ENCODE measurements at regions not wholly inside any gene's neighbourhood (a gene's known extent, or its start where the extent isn't known, plus 50 kb on each side); places are given as distances from the start of the nearest gene placed in this dataset.

DNA sequence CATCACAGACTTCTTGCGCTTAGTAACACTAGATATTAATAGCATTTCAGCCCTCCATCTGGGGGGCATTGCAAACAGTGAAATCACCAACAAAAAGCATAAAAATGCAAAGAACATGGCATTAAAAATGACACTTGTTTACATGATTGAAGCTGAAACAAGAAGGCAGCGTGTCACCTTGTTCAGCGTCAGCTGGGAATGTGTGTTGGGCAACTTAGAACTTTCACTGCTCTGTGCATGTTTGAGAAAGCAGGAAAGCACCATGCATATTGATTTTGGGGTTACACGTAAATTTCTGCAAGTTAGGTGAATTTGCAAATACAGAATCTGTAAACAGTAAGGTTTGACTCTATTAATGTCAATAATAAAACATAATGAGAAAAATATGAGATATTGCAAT is 162.9 kb downstream of the SOX4 start:
- no peak for TF ChIP-seq POLR2A (IDR thresholded peaks at IDR 0.05)
- TF ChIP-seq, protein P1, sequence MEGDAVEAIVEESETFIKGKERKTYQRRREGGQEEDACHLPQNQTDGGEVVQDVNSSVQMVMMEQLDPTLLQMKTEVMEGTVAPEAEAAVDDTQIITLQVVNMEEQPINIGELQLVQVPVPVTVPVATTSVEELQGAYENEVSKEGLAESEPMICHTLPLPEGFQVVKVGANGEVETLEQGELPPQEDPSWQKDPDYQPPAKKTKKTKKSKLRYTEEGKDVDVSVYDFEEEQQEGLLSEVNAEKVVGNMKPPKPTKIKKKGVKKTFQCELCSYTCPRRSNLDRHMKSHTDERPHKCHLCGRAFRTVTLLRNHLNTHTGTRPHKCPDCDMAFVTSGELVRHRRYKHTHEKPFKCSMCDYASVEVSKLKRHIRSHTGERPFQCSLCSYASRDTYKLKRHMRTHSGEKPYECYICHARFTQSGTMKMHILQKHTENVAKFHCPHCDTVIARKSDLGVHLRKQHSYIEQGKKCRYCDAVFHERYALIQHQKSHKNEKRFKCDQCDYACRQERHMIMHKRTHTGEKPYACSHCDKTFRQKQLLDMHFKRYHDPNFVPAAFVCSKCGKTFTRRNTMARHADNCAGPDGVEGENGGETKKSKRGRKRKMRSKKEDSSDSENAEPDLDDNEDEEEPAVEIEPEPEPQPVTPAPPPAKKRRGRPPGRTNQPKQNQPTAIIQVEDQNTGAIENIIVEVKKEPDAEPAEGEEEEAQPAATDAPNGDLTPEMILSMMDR (IDR thresholded peaks at IDR 0.05): no peak
